Stimulated activated memory B cell treated with anti-CD40 and anti-IgM and Interleukin-4, amounts not matched to agents 10 μg/mL and 1 μg/mL and 100 μg/mL, for 72 hours (primary cell): ENCODE measurements at regions not wholly inside any gene's neighbourhood (a gene's known extent, or its start where the extent isn't known, plus 50 kb on each side); places are given as distances from the start of the nearest gene placed in this dataset.

ENCODE experiments used
- ATAC-seq: fragments of 150-1000 bp; cut with Tn5 transposase; 2 replicates; pipeline ENCODE4 v1.10.0; 2021
- H3K27ac Mint-ChIP-seq: one replicate; pipeline ENCODE4 v1.8.0; 2022; ENCODE audit warnings: mild to moderate bottlenecking, mixed read lengths
- H3K27me3 Mint-ChIP-seq: one replicate; pipeline ENCODE4 v1.8.0; 2022; ENCODE audit warnings: mixed read lengths
- H3K36me3 Mint-ChIP-seq: one replicate; pipeline ENCODE4 v1.8.0; 2022; ENCODE audit warnings: mixed read lengths
- H3K4me1 Mint-ChIP-seq: one replicate; pipeline ENCODE4 v1.8.0; 2022; ENCODE audit warnings: mixed read lengths
- H3K4me3 Mint-ChIP-seq: one replicate; pipeline ENCODE4 v1.8.0; 2022; ENCODE audit warnings: mild to moderate bottlenecking, moderate library complexity, mixed read lengths
- H3K9me3 Mint-ChIP-seq: one replicate; pipeline ENCODE4 v1.8.0; 2022; ENCODE audit warnings: mixed read lengths

- no peaks in the 10 kb centered on the region for H3K4me1 Mint-ChIP-seq
- no peaks in the 10 kb centered on the region for H3K27me3 Mint-ChIP-seq
- no peaks in the 10 kb centered on the region for H3K9me3 Mint-ChIP-seq
- no peak for ATAC-seq
- no peak overlapping the region for H3K27ac Mint-ChIP-seq
- no peak overlapping the region for H3K4me3 Mint-ChIP-seq
- H3K36me3 Mint-ChIP-seq: no peaks in the 10 kb centered on the region
Measured at GRCh38 chr1:96233422-96233821, 488.2 kb upstream of the PTBP2 start.

GRCh38 chr1:96234299-96234698 lies 487.3 kb upstream of the PTBP2 start:
- no peak overlapping the region for H3K4me3 Mint-ChIP-seq
- no peaks in the 10 kb centered on the region for H3K36me3 Mint-ChIP-seq
- H3K27me3 Mint-ChIP-seq: no peaks in the 10 kb centered on the region
- no peak overlapping the region for H3K27ac Mint-ChIP-seq
- ATAC-seq: no peak
- no peaks in the 10 kb centered on the region for H3K4me1 Mint-ChIP-seq
- no peaks in the 10 kb centered on the region for H3K9me3 Mint-ChIP-seq

- Mint-ChIP-seq H3K4me1 (no peaks in the 10 kb centered on the region), H3K27me3 (no peaks in the 10 kb centered on the region), H3K9me3 (no peaks in the 10 kb centered on the region), H3K27ac (no peak overlapping the region), H3K4me3 (no peak overlapping the region), H3K36me3 (no peaks in the 10 kb centered on the region)
- no peak for ATAC-seq
Measured at GRCh38 chr1:96236156-96236739, 485.3 kb upstream of the PTBP2 start.

- H3K4me3 Mint-ChIP-seq: no peak overlapping the region
- no peaks in the 10 kb centered on the region for H3K9me3 Mint-ChIP-seq
- H3K27me3 Mint-ChIP-seq: no peaks in the 10 kb centered on the region
- no peaks in the 10 kb centered on the region for H3K4me1 Mint-ChIP-seq
- no peaks in the 10 kb centered on the region for H3K36me3 Mint-ChIP-seq
- H3K27ac Mint-ChIP-seq: no peak overlapping the region
- ATAC-seq: no peak
Measured at GRCh38 chr1:96238426-96238825, 483.2 kb upstream of the PTBP2 start.

GRCh38 chr1:96240438-96240837 lies 481.1 kb upstream of the PTBP2 start:
- no peak for ATAC-seq
- Mint-ChIP-seq H3K36me3 (no peaks in the 10 kb centered on the region), H3K4me3 (no peak overlapping the region), H3K27me3 (no peaks in the 10 kb centered on the region), H3K4me1 (no peaks in the 10 kb centered on the region), H3K9me3 (no peaks in the 10 kb centered on the region), H3K27ac (no peak overlapping the region)

GRCh38 chr1:96253246-96254035 lies 468.1 kb upstream of the PTBP2 start:
- Mint-ChIP-seq H3K27me3 (no peaks in the 10 kb centered on the region), H3K4me3 (no peak overlapping the region), H3K9me3 (no peaks in the 10 kb centered on the region), H3K27ac (no peak overlapping the region), H3K4me1 (no peaks in the 10 kb centered on the region), H3K36me3 (no peaks in the 10 kb centered on the region)
- no peak for ATAC-seq

- Mint-ChIP-seq H3K4me3 (no peak overlapping the region), H3K27me3 (no peaks in the 10 kb centered on the region), H3K9me3 (no peaks in the 10 kb centered on the region), H3K27ac (no peak overlapping the region), H3K36me3 (no peaks in the 10 kb centered on the region), H3K4me1 (no peaks in the 10 kb centered on the region)
- no peak for ATAC-seq
Measured at GRCh38 chr1:96256130-96256790, 465.3 kb upstream of the PTBP2 start.

GRCh38 chr1:96259399-96259798 lies 462.2 kb upstream of the PTBP2 start:
- Mint-ChIP-seq H3K4me3 (no peak overlapping the region), H3K4me1 (no peaks in the 10 kb centered on the region), H3K9me3 (peaks cover 3% of the 10 kb centered on the region), H3K36me3 (no peaks in the 10 kb centered on the region), H3K27me3 (no peaks in the 10 kb centered on the region), H3K27ac (no peak overlapping the region)
- ATAC-seq: no peak

- no peaks in the 10 kb centered on the region for H3K36me3 Mint-ChIP-seq
- no peaks in the 10 kb centered on the region for H3K27me3 Mint-ChIP-seq
- peaks cover 19% of the 10 kb centered on the region for H3K9me3 Mint-ChIP-seq
- H3K4me1 Mint-ChIP-seq: no peaks in the 10 kb centered on the region
- H3K4me3 Mint-ChIP-seq: no peak overlapping the region
- ATAC-seq: no peak
- H3K27ac Mint-ChIP-seq: no peak overlapping the region
Measured at GRCh38 chr1:96281491-96281890, 440.1 kb upstream of the PTBP2 start.

GRCh38 chr1:96290033-96290432 lies 431.6 kb upstream of the PTBP2 start:
- ATAC-seq: no peak
- Mint-ChIP-seq H3K9me3 (peaks cover 18% of the 10 kb centered on the region), H3K27me3 (no peaks in the 10 kb centered on the region), H3K36me3 (no peaks in the 10 kb centered on the region), H3K27ac (no peak overlapping the region), H3K4me1 (no peaks in the 10 kb centered on the region), H3K4me3 (no peak overlapping the region)

- Mint-ChIP-seq H3K4me1 (no peaks in the 10 kb centered on the region), H3K4me3 (no peak overlapping the region), H3K9me3 (peaks cover 18% of the 10 kb centered on the region), H3K36me3 (no peaks in the 10 kb centered on the region), H3K27me3 (no peaks in the 10 kb centered on the region), H3K27ac (no peak overlapping the region)
- no peak for ATAC-seq
Measured at GRCh38 chr1:96290801-96291200, 430.8 kb upstream of the PTBP2 start.

GRCh38 chr1:96291468-96291867 lies 430.1 kb upstream of the PTBP2 start:
- no peak for ATAC-seq
- no peak overlapping the region for H3K4me3 Mint-ChIP-seq
- no peaks in the 10 kb centered on the region for H3K4me1 Mint-ChIP-seq

GRCh38 chr1:96292141-96292540 lies 429.4 kb upstream of the PTBP2 start:
- Mint-ChIP-seq H3K4me1 (no peaks in the 10 kb centered on the region), H3K9me3 (peaks cover 11% of the 10 kb centered on the region), H3K4me3 (no peak overlapping the region), H3K27ac (no peak overlapping the region), H3K27me3 (no peaks in the 10 kb centered on the region), H3K36me3 (no peaks in the 10 kb centered on the region)
- no peak for ATAC-seq

More at GRCh38 chr1:96291468-96291867, 430.1 kb upstream of the PTBP2 start:
- no peak overlapping the region for H3K27ac Mint-ChIP-seq
- H3K27me3 Mint-ChIP-seq: no peaks in the 10 kb centered on the region
- no peaks in the 10 kb centered on the region for H3K36me3 Mint-ChIP-seq
- H3K9me3 Mint-ChIP-seq: peaks cover 17% of the 10 kb centered on the region

- H3K4me3 Mint-ChIP-seq: no peak overlapping the region
- no peak for ATAC-seq
Measured at GRCh38 chr1:96296991-96297390, 424.6 kb upstream of the PTBP2 start.

GRCh38 chr1:96306809-96307560 lies 414.6 kb upstream of the PTBP2 start:
- peaks cover 4% of the 10 kb centered on the region for H3K9me3 Mint-ChIP-seq
- no peak overlapping the region for H3K4me3 Mint-ChIP-seq
- no peak overlapping the region for H3K27ac Mint-ChIP-seq
- no peaks in the 10 kb centered on the region for H3K4me1 Mint-ChIP-seq
- H3K36me3 Mint-ChIP-seq: no peaks in the 10 kb centered on the region
- H3K27me3 Mint-ChIP-seq: no peaks in the 10 kb centered on the region
- ATAC-seq: no peak

More at GRCh38 chr1:96296991-96297390, 424.6 kb upstream of the PTBP2 start:
- Mint-ChIP-seq H3K27me3 (no peaks in the 10 kb centered on the region), H3K9me3 (peaks cover 3% of the 10 kb centered on the region), H3K4me1 (no peaks in the 10 kb centered on the region), H3K27ac (no peak overlapping the region), H3K36me3 (no peaks in the 10 kb centered on the region)
